ENCODE measurements at regions not wholly inside any gene's neighbourhood (a gene's known extent, or its start where the extent isn't known, plus 50 kb on each side); places are given as distances from the start of the nearest gene placed in this dataset.

DNA sequence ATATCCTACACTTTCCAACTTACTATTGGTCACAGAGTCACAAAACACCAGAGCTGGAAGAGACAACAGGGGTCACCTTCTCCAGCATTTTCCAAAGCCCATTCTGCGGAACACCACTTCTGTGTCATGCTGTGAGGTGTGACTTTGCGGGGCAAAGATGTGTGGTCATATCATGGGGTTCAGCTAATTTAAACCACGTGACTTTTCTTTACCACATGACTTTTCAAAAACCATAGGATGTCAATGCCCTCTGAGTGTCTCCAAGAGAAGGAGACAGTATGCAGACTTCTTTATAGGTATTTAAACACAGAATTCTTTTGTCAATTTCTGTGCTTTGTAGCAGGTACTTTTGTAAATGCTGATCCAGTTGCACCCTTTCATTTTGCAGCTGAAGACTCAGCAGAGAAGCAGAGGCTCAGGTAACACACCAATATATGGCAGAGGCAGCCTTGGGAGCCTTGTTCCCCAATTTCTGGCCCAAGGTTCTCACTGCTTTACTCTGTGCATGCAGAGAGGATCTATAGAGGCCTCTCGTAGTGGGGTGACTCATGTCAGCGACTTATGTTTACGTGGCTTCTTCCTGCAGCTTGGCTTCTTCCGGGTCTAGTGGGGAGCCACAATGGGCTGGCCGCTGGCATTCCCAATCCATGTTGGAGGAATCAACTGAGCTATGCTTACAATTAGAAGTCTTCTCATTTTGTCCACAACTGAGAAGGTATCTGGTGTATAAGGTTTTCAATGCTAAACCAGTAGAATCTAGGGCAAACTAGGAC lies 104.0 kb upstream of the RHOBTB1 start:
- TF ChIP-seq, protein P1, sequence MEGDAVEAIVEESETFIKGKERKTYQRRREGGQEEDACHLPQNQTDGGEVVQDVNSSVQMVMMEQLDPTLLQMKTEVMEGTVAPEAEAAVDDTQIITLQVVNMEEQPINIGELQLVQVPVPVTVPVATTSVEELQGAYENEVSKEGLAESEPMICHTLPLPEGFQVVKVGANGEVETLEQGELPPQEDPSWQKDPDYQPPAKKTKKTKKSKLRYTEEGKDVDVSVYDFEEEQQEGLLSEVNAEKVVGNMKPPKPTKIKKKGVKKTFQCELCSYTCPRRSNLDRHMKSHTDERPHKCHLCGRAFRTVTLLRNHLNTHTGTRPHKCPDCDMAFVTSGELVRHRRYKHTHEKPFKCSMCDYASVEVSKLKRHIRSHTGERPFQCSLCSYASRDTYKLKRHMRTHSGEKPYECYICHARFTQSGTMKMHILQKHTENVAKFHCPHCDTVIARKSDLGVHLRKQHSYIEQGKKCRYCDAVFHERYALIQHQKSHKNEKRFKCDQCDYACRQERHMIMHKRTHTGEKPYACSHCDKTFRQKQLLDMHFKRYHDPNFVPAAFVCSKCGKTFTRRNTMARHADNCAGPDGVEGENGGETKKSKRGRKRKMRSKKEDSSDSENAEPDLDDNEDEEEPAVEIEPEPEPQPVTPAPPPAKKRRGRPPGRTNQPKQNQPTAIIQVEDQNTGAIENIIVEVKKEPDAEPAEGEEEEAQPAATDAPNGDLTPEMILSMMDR (IDR thresholded peaks at IDR 0.05): no peak
- TF ChIP-seq POLR2A (IDR thresholded peaks at IDR 0.05): no peak

All from Peyer's patch (tissue), 4 donors.